Loucy (cell line): ENCODE measurements at regions not wholly inside any gene's neighbourhood (a gene's known extent, or its start where the extent isn't known, plus 50 kb on each side); places are given as distances from the start of the nearest gene placed in this dataset.

ENCODE experiments used
- CTCF ChIP-seq: fragments of 200-600 bp; sonication (generic); conservative IDR thresholded peaks from 2 replicates; pipeline ENCODE4 v1.5.1; 2014; ENCODE audit warnings: mild to moderate bottlenecking, antibody characterized with exemption, low read length
- EZH2phosphoT487 ChIP-seq: fragments of 200-600 bp; IDR thresholded peaks from 2 replicates; pipeline ENCODE4 v1.6.1; 2018; ENCODE audit warnings: antibody characterized with exemption, mild to moderate bottlenecking, moderate library complexity, borderline replicate concordance

- TF ChIP-seq CTCF: no peak
- no peak for TF ChIP-seq EZH2phosphoT487
Measured at GRCh38 chr2:175393851-175394250, 212.3 kb upstream of the ATP5MC3 start.
